ENCODE measurements at regions not wholly inside any gene's neighbourhood (a gene's known extent, or its start where the extent isn't known, plus 50 kb on each side); places are given as distances from the start of the nearest gene placed in this dataset.

DNA sequence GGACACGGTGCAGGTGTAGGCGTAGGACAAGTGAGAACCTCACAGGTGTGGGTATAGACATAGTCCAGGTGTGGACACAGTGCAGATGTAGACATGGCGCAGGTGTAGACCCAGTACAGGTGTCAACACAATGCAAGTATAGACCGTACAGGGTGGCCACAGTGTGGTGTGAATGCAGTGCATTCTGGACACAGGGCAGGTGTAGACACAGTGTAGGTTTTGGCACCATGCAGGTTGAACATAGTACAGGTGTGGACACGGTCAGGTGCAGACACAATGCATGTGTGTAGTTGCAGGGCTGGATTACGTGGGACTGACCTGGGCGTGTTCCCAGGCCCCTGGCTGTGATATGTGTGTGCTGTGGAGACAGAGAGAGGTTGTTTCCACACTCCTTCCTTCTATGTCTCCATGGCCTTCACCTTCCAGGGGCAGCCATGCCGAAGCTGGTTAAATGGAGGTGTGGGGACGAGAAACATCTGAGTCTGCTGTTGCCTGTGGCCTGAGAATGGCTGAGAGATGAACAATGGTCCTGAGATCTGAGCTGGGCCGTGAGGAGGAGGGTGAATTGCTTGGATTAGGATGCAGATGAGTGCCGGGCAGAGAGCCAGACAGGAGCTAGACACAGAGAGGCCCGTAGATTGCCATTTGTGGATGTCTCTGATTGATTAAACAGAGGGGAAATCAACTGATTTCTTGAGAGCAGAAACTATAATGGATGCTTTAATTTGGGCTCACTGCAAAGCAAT is 343.9 kb upstream of the SHH start:
- Histone ChIP-seq H3K36me3 (ENCODE audit: insufficient read depth) (no peaks in the 10 kb centered on the region), H4K20me1 (replicated peaks; ENCODE audit: insufficient read depth) (no peaks in the 10 kb centered on the region), H3F3A (replicated peaks; ENCODE audit: low read depth) (no peaks in the 10 kb centered on the region), H3K27ac (ENCODE audit: low read depth) (no peak overlapping the region), H3K27me3 (ENCODE audit: insufficient read depth) (no peaks in the 10 kb centered on the region), H2AFZ (no peak overlapping the region), H3K4me2 (no peak overlapping the region), H3K4me3 (no peak overlapping the region), H3K4me1 (ENCODE audit: insufficient read depth) (no peaks in the 10 kb centered on the region), H3K9me2 (ENCODE audit: insufficient read depth) (no peaks in the 10 kb centered on the region), H3K79me2 (replicated peaks; ENCODE audit: insufficient read depth) (no peaks in the 10 kb centered on the region)
- peaks cover 19% of the 10 kb centered on the region for H3K4me1 Mint-ChIP-seq
- peaks cover 12% of the 10 kb centered on the region for H3K9me3 Mint-ChIP-seq
- H3K27me3 Mint-ChIP-seq (ENCODE audit: insufficient read depth, low read depth, poor library complexity) = peaks cover 10% of the 10 kb centered on the region
- H3K36me3 Mint-ChIP-seq (ENCODE audit: low read depth) = no peaks in the 10 kb centered on the region
- ATAC-seq = peak; percentile 14; the same call in 2 of the 3 replicates
- H3K27ac Mint-ChIP-seq = no peak overlapping the region; the same call in 1 of the 2 replicates
- no peak overlapping the region for H3K4me3 Mint-ChIP-seq
- DNase-seq (ENCODE audit: low spot score) = no peak
- no peak for TF ChIP-seq NANOG (IDR thresholded peaks at IDR 0.05; ENCODE audit: borderline replicate concordance)
- no peak for TF ChIP-seq ETS1 (IDR thresholded peaks at IDR 0.05)
- no peak for TF ChIP-seq POLR2AphosphoS5 (IDR thresholded peaks at IDR 0.05; ENCODE audit: low read depth)
- no peak for TF ChIP-seq ZNF114 (CRISPR knock-in tag; IDR thresholded peaks at IDR 0.05)
- no peak for TF ChIP-seq ZNF462 (CRISPR knock-in tag; IDR thresholded peaks at IDR 0.05)
- no peak for TF ChIP-seq CTCF (conservative IDR thresholded peaks at IDR 0.05; ENCODE audit: low read depth in 2 of 2)
- TF ChIP-seq EZH2 (IDR thresholded peaks at IDR 0.05; ENCODE audit: low read depth, unreplicated experiment) = no peak
- TF ChIP-seq ZNF331 (CRISPR knock-in tag; IDR thresholded peaks at IDR 0.05; ENCODE audit: low read depth) = no peak
- no peak for TF ChIP-seq JUNB (IDR thresholded peaks at IDR 0.05; ENCODE audit: unreplicated experiment)
- no peak for TF ChIP-seq STAT1 (IDR thresholded peaks at IDR 0.05; ENCODE audit: unreplicated experiment)
- no peak for TF ChIP-seq REST (IDR thresholded peaks at IDR 0.05; ENCODE audit: unreplicated experiment)
- no peak for TF ChIP-seq CREB1 (CRISPR knock-in tag; IDR thresholded peaks at IDR 0.05; ENCODE audit: low read depth)
- no peak for TF ChIP-seq EZH2phosphoT487 (IDR thresholded peaks at IDR 0.05; ENCODE audit: unreplicated experiment)

Data from GM23338 (cell line).